Coronary artery (tissue), 2 donors: ENCODE measurements at regions not wholly inside any gene's neighbourhood (a gene's known extent, or its start where the extent isn't known, plus 50 kb on each side); places are given as distances from the start of the nearest gene placed in this dataset.

Source experiments
- DNase-seq: peaks from one replicate; pipeline ENCODE4 v3.0.0-alpha.2; 2017; ENCODE audit warnings: low spot score
- H3K27ac ChIP-seq, 2 donors: fragments of 200-600 bp; sonication (generic); one replicate each; pipeline ENCODE4 v1.5.1; 2016 to 2019
- H3K4me3 ChIP-seq: fragments of 200-600 bp; sonication (generic); 2 replicates; pipeline ENCODE4 v1.5.1; 2016; ENCODE audit warnings: mild to moderate bottlenecking, moderate library complexity
- CTCF ChIP-seq: fragments of 200-600 bp; sonication (generic); IDR thresholded peaks from one replicate; pipeline ENCODE4 v1.5.1; 2019; ENCODE audit warnings: antibody characterized with exemption

- no peak for DNase-seq
- TF ChIP-seq CTCF, result no peak
- no peak overlapping the region for H3K4me3 ChIP-seq
- H3K27ac ChIP-seq, result no peak overlapping the region
Observed at GRCh38 chr10:106399112-106399511, 765.4 kb downstream of the SORCS1 start.

- no peak overlapping the region for H3K4me3 ChIP-seq
- no peak overlapping the region for H3K27ac ChIP-seq
- DNase-seq, result no peak
- TF ChIP-seq CTCF, result no peak
Observed at GRCh38 chr10:106396192-106396591, 768.3 kb downstream of the SORCS1 start.

- no peak overlapping the region for H3K4me3 ChIP-seq
- no peak for TF ChIP-seq CTCF
- H3K27ac ChIP-seq, result no peak overlapping the region
- no peak for DNase-seq
Observed at GRCh38 chr10:106395041-106395749, 769.3 kb downstream of the SORCS1 start.

- no peak for DNase-seq
- H3K4me3 ChIP-seq, result no peak overlapping the region
- H3K27ac ChIP-seq, result no peak overlapping the region
- TF ChIP-seq CTCF, result no peak
Observed at GRCh38 chr10:106392778-106393177, 771.7 kb downstream of the SORCS1 start.

- no peak for DNase-seq
- no peak for TF ChIP-seq CTCF
- H3K27ac ChIP-seq, result no peak overlapping the region
- H3K4me3 ChIP-seq, result no peak overlapping the region
Observed at GRCh38 chr10:106387063-106387462, 777.4 kb downstream of the SORCS1 start.

GRCh38 chr10:106384496-106384895 is 780.0 kb downstream of the SORCS1 start:
- Histone ChIP-seq H3K4me3 (no peak overlapping the region), H3K27ac (no peak overlapping the region)
- no peak for TF ChIP-seq CTCF
- no peak for DNase-seq

- TF ChIP-seq CTCF, result no peak
- Histone ChIP-seq H3K4me3 (no peak overlapping the region), H3K27ac (no peak overlapping the region)
- DNase-seq, result no peak
Observed at GRCh38 chr10:106380706-106381105, 783.8 kb downstream of the SORCS1 start.
